ENCODE measurements at regions not wholly inside any gene's neighbourhood (a gene's known extent, or its start where the extent isn't known, plus 50 kb on each side); places are given as distances from the start of the nearest gene placed in this dataset.

GRCh38 chr7:113968713-113969112 is 49.9 kb upstream of the PPP1R3A start:
- H4K20me1 ChIP-seq (ENCODE audit: control insufficient read depth, extremely low read depth, insufficient read depth, low read length): no peaks in the 10 kb centered on the region
- no peak overlapping the region for H3K27ac ChIP-seq (ENCODE audit: control insufficient read depth, insufficient read depth, low read length)
- TF ChIP-seq EZH2 (IDR thresholded peaks at IDR 0.05; ENCODE audit: low read length) (no peak), CTCF (optimal IDR thresholded peaks at IDR 0.05 in 1 of 3, IDR thresholded peaks at IDR 0.05 in 1 of 3, conservative IDR thresholded peaks at IDR 0.05 in 1 of 3; ENCODE audit: extremely low read depth in 1 of 3, insufficient read depth in 2 of 3, low read length in 3 of 3) (no peak)
- FAIRE-seq (no peak), DNase-seq (ENCODE audit: low read depth, low spot score) (no peak)
- no peak overlapping the region for H3K4me3 ChIP-seq (ENCODE audit: control insufficient read depth in 2 of 3, extremely low read depth in 1 of 3, insufficient read depth in 2 of 3, low read depth in 1 of 3, low read length in 3 of 3)
- H3K4me2 ChIP-seq (ENCODE audit: control insufficient read depth, extremely low read depth, insufficient read depth, low read depth, low read length): no peak overlapping the region
- H3K27me3 ChIP-seq (ENCODE audit: control insufficient read depth, extremely low read depth, insufficient read depth, low read length): no peaks in the 10 kb centered on the region
- H3K9me1 ChIP-seq (ENCODE audit: control insufficient read depth, extremely low read depth, insufficient read depth, low read length): no peaks in the 10 kb centered on the region
- H3K36me3 ChIP-seq (ENCODE audit: control insufficient read depth in 2 of 2, extremely low read depth in 1 of 2, insufficient read depth in 2 of 2, low read length in 2 of 2): no peaks in the 10 kb centered on the region
- H2AFZ ChIP-seq (ENCODE audit: control insufficient read depth, low read length): no peak overlapping the region
- no peaks in the 10 kb centered on the region for H3K9me3 ChIP-seq (ENCODE audit: control insufficient read depth, low read depth, low read length)
- H3K9ac ChIP-seq (ENCODE audit: control insufficient read depth, extremely low read depth, insufficient read depth, low read length): no peak overlapping the region
- dilution Hi-C loops (cut with MboI; ENCODE audit: extremely low pct_ligation_motif_present, low sequenced_read_pairs): no loop called here
- H3K79me2 ChIP-seq (ENCODE audit: control insufficient read depth, insufficient read depth, low read length): no peaks in the 10 kb centered on the region
- H3K4me1 ChIP-seq (ENCODE audit: control insufficient read depth, extremely low read depth, insufficient read depth, low read length): no peaks in the 10 kb centered on the region

Measured in keratinocyte (primary cell).